ENCODE measurements at regions not wholly inside any gene's neighbourhood (a gene's known extent, or its start where the extent isn't known, plus 50 kb on each side); places are given as distances from the start of the nearest gene placed in this dataset.

DNA sequence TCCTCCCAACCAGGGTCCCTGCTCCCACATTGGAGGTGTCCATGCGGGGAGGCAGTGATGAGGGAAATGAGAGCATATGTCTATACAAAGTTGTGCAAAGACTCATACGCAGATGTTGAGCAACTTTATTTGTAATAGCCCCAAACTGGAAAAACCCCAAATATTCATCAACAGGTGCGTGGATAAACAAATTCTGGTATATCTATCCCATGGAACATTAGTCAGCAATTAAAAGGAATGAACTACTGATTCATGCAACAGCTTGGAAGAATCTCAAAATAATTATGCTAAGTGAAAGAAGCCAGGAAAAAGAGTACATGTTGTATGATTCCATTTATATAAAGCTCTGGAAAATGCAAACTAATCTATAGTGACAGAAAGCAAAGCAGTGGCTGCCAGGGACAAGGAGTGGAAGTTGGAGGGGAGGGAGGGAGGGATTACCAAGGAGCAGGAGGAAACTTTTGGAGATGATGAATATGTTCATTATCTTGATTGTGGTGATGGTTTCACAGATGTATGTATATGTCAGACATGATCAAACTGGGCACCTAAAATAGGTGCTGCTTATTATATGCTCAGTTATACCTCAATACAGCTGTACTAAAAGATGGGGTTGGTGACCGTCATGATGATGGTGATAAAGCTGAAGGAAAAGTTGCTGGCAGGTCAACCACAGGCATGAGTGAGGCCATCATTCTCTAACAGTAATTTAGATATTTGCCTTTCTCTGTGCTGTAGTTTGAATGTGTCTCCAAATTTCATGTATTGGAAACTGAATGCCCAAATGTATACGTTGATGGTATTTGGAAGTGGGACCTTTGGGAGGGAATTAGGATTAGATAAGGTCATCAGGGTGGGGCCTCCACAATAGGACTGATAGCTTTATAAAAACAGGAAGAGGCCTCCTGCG, 270.9 kb downstream of the CYP26B1 start:
- Histone ChIP-seq H3K27me3 (no peaks in the 10 kb centered on the region), H3K36me3 (no peaks in the 10 kb centered on the region), H3K4me3 (no peak overlapping the region), H3K27ac (no peak overlapping the region), H3K9me3 (no peaks in the 10 kb centered on the region), H3K4me1 (peaks cover 0 to 22% (median 10%) of the 10 kb centered on the region in 9 donors)
- no peak for DNase-seq
- TF ChIP-seq, protein P1, sequence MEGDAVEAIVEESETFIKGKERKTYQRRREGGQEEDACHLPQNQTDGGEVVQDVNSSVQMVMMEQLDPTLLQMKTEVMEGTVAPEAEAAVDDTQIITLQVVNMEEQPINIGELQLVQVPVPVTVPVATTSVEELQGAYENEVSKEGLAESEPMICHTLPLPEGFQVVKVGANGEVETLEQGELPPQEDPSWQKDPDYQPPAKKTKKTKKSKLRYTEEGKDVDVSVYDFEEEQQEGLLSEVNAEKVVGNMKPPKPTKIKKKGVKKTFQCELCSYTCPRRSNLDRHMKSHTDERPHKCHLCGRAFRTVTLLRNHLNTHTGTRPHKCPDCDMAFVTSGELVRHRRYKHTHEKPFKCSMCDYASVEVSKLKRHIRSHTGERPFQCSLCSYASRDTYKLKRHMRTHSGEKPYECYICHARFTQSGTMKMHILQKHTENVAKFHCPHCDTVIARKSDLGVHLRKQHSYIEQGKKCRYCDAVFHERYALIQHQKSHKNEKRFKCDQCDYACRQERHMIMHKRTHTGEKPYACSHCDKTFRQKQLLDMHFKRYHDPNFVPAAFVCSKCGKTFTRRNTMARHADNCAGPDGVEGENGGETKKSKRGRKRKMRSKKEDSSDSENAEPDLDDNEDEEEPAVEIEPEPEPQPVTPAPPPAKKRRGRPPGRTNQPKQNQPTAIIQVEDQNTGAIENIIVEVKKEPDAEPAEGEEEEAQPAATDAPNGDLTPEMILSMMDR (IDR thresholded peaks at IDR 0.05): no peak
- no peak for ATAC-seq
- 88 to 90% methylated on average over 6 of the region's 6 CpGs for WGBS, 2 donors
- intact Hi-C loops (cut with DNase I): loop anchor here in 2 of 10 donors (10.0 kb wide), 1 partner anchor 72 kb away; no protein-coding TSS in a partner anchor

DNA sequence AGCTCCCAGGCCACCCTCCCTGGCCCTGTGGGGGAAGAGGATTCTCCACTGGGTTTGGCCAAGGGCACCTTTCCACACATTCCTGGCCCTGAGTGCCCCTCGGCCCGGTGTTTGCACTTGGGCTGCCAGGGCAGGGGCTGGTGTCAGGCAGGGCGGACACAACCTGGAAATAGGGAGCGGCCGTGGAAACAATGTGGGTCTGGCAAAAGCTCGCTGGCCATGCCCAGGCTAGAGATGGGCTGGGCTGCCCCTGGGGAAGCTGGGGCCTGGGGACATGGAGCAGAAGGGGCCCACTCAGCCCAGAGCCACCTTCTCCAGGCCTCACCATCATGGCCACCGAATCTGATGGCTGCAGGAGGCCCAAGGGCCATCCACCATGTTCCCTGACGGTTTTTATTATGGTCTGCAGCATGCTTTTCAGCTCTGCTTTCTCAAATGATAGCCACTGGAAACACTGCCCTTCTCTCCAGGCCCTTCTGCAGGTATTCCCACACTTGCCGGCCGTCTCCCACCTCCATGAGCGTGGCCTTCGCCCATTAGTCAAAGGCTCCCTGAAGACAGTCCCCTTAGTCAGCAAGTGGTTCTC, 275.1 kb downstream of the CYP26B1 start:
- Histone ChIP-seq H3K36me3 (no peaks in the 10 kb centered on the region), H3K9me3 (no peaks in the 10 kb centered on the region), H3K27ac (no peak overlapping the region), H3K4me1 (peaks cover 0 to 8% (median 0%) of the 10 kb centered on the region in 9 donors), H3K4me3 (no peak overlapping the region), H3K27me3 (peaks cover 0 to 4% (median 0%) of the 10 kb centered on the region in 7 donors)
- ATAC-seq: no peak
- 89 to 93% methylated on average over 12 of the region's 12 CpGs for whole genome bisulfite sequencing, 2 donors
- TF ChIP-seq, protein P1 (IDR thresholded peaks at IDR 0.05): no peak
- intact Hi-C loops (cut with DNase I): loop anchor here in 2 of 10 donors (10.0 kb wide), 1 partner anchor 68 kb away; no protein-coding TSS in a partner anchor
- no peak for DNase-seq

DNA sequence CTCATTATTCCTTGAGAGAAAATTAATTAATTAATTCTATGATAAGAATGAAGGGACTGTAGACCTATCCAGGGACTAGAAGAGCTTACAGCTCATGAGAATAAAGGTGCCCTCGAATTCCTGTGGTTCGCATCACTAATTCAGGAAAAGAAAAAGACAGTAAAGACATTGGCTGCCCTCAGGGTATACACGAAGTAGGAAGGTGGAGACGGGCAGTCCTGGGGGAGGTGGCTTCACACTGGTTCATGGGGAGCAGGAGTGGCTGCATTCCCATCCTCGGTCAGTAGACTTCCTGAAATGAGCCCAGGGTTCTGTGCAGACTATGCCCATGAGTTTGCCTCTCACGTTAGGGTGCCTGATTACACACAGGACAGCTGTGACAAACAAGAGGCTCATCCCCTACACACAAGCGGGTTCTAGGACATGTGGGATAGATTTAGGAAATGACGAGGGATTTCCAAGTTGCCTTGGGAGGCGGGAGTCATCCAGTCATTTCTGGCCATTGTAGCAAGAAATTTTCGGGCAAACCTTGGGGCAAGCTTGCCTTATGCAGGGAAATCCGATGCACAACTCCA, 282.2 kb downstream of the CYP26B1 start:
- TF ChIP-seq, protein P1 (IDR thresholded peaks at IDR 0.05): no peak

DNA sequence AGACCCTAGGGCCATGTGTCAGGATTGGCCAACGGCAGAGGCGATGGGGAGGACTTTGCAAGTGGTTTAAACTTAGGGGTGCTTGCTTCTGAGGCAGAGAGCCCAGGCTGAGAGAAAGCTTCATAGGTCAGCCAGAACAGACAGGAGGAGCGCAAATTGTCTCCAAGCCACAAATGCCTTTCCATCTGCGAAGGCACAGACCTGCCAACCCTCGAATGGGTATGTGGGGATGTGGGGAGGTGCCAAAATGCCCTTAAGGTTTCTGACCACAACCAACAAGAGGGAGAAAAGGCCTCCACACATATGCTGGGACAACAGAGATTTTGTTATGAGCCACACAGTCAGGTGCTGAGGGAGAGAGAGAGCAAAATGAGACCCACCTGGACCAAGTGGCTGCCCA, 283.6 kb downstream of the CYP26B1 start:
- no peaks in the 10 kb centered on the region for H3K9me3 ChIP-seq
- peaks cover 0 to 1% (median 0%) of the 10 kb centered on the region in 7 donors for H3K27me3 ChIP-seq
- no peaks in the 10 kb centered on the region for H3K4me1 ChIP-seq
- intact Hi-C loops (cut with DNase I): loop anchor here in 1 of 10 donors (10.0 kb wide), 1 partner anchor 259 kb away; no protein-coding TSS in a partner anchor
- no peak overlapping the region for H3K27ac ChIP-seq
- H3K36me3 ChIP-seq: no peaks in the 10 kb centered on the region
- TF ChIP-seq, protein P1 (IDR thresholded peaks at IDR 0.05): no peak
- ATAC-seq: no peak
- 95 to 98% methylated on average over 5 of the region's 5 CpGs for WGBS, 2 donors
- H3K4me3 ChIP-seq: no peak overlapping the region
- no peak for DNase-seq

More for the DNA sequence above, 282.2 kb downstream of the CYP26B1 start:
- Histone ChIP-seq H3K4me1 (no peaks in the 10 kb centered on the region), H3K36me3 (no peaks in the 10 kb centered on the region), H3K4me3 (no peak overlapping the region), H3K27ac (no peak overlapping the region), H3K9me3 (no peaks in the 10 kb centered on the region), H3K27me3 (peaks cover 0 to 4% (median 0%) of the 10 kb centered on the region in 7 donors)
- ATAC-seq (peak in 1 of 8 donors; percentile 18), DNase-seq (no peak)
- intact Hi-C loops (cut with DNase I): loop anchor here in 1 of 10 donors (10.0 kb wide), 1 partner anchor 261 kb away; no protein-coding TSS in a partner anchor
- 82 to 83% methylated on average over 11 of the region's 11 CpGs for WGBS, 2 donors
